ENCODE measurements at regions not wholly inside any gene's neighbourhood (a gene's known extent, or its start where the extent isn't known, plus 50 kb on each side); places are given as distances from the start of the nearest gene placed in this dataset.

DNA sequence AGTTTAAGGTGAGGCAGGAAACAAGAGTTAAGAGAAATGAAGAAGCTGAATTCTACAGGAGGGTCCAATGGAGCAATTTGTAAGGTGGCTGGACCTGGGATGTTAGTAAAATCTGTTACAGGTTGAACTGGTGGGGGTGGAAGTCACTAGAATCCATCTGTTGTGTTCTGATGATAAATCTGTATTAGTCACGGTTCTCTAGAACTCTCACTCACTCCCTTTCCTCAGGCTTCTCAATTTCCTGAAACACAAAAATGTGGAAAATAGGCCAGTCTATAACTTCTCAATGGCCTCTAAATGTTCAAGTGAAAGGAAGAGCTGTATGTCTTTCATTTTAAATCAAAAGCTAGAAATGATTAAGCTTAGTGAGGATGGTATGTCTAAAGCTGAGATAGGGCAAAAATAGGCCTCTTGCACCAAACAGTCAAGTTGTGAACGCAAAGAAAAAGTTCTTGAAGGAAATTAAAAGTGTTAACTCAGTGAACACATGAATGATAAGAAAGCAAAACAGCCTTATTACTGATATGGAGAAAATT lies 180.2 kb upstream of the CBLB start:
- no peak overlapping the region for H3K27ac ChIP-seq (ENCODE audit: low read length)
- no peaks in the 10 kb centered on the region for H3K4me1 ChIP-seq (ENCODE audit: low read length)
- no peak overlapping the region for H3K4me2 ChIP-seq (ENCODE audit: low read length)
- no peaks in the 10 kb centered on the region for H3K27me3 ChIP-seq (ENCODE audit: low read depth, low read length)
- no peak overlapping the region for H3K4me3 ChIP-seq (ENCODE audit: low read length)
- H4K20me1 ChIP-seq (ENCODE audit: insufficient read depth, low read length), result no peaks in the 10 kb centered on the region
- TF ChIP-seq EZH2phosphoT487 (IDR thresholded peaks at IDR 0.05; ENCODE audit: low read depth), result no peak
- TF ChIP-seq, protein P1, sequence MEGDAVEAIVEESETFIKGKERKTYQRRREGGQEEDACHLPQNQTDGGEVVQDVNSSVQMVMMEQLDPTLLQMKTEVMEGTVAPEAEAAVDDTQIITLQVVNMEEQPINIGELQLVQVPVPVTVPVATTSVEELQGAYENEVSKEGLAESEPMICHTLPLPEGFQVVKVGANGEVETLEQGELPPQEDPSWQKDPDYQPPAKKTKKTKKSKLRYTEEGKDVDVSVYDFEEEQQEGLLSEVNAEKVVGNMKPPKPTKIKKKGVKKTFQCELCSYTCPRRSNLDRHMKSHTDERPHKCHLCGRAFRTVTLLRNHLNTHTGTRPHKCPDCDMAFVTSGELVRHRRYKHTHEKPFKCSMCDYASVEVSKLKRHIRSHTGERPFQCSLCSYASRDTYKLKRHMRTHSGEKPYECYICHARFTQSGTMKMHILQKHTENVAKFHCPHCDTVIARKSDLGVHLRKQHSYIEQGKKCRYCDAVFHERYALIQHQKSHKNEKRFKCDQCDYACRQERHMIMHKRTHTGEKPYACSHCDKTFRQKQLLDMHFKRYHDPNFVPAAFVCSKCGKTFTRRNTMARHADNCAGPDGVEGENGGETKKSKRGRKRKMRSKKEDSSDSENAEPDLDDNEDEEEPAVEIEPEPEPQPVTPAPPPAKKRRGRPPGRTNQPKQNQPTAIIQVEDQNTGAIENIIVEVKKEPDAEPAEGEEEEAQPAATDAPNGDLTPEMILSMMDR (IDR thresholded peaks at IDR 0.05; ENCODE audit: low read depth, low read length), result no peak
- no peak overlapping the region for H3K9ac ChIP-seq (ENCODE audit: low read length)
- no peaks in the 10 kb centered on the region for H3K79me2 ChIP-seq (ENCODE audit: low read length)
- H2AFZ ChIP-seq (ENCODE audit: low read depth, low read length), result no peak overlapping the region
- no peaks in the 10 kb centered on the region for H3K9me3 ChIP-seq (ENCODE audit: insufficient read depth, low read length)
- H3K36me3 ChIP-seq (replicated peaks; ENCODE audit: low read depth, low read length), result no peaks in the 10 kb centered on the region

DNA sequence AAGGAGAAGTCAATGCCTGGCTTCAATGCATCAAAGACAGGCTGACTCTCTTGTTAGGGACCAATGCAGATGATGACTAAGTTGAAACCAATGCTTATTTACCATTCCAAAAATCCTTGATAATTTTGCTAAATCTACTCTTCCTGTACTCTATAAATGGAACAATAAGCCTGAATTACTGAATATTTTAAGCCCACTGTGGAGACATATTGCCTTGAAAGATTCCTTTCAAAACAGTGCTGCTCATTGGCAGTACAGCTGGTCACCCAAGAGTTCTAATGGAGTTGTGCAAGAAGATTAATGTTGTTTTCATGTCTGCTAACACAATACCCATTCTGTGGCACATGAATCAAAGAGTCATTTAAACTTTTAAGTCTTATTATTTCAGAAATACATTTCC lies 181.0 kb upstream of the CBLB start:
- H3K27me3 ChIP-seq (ENCODE audit: low read depth, low read length), result no peaks in the 10 kb centered on the region
- H3K9me3 ChIP-seq (ENCODE audit: insufficient read depth, low read length), result no peaks in the 10 kb centered on the region
- H3K4me3 ChIP-seq (ENCODE audit: low read length), result no peak overlapping the region
- TF ChIP-seq EZH2phosphoT487 (IDR thresholded peaks at IDR 0.05; ENCODE audit: low read depth), result no peak
- TF ChIP-seq, protein P1 (IDR thresholded peaks at IDR 0.05; ENCODE audit: low read depth, low read length), result no peak
- H3K9ac ChIP-seq (ENCODE audit: low read length), result no peak overlapping the region
- H2AFZ ChIP-seq (ENCODE audit: low read depth, low read length), result no peak overlapping the region
- no peaks in the 10 kb centered on the region for H3K36me3 ChIP-seq (replicated peaks; ENCODE audit: low read depth, low read length)
- no peaks in the 10 kb centered on the region for H3K79me2 ChIP-seq (ENCODE audit: low read length)
- no peaks in the 10 kb centered on the region for H3K4me1 ChIP-seq (ENCODE audit: low read length)
- no peaks in the 10 kb centered on the region for H4K20me1 ChIP-seq (ENCODE audit: insufficient read depth, low read length)
- no peak overlapping the region for H3K4me2 ChIP-seq (ENCODE audit: low read length)
- no peak overlapping the region for H3K27ac ChIP-seq (ENCODE audit: low read length)

DNA sequence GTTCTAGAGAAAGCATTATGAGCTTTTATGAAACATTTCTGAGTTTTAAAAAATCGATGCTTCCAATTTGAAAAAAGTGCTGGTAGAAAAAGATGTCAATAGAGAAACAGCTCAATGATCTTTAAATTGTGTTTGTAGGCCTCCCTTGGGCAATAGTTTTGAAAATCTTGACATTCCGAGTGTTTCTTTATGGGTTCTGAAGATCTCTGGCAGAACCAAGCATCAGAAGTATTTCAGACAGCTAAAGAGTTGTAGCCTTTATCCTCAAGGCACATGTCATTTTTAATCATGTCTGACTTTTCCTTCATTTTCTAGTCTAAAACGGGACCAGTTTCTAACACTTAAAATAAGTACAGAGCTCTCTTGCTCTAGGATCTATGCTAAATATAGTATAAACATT lies 188.1 kb upstream of the CBLB start:
- TF ChIP-seq, protein P1 (IDR thresholded peaks at IDR 0.05; ENCODE audit: low read depth, low read length), result no peak
- no peak for TF ChIP-seq EZH2phosphoT487 (IDR thresholded peaks at IDR 0.05; ENCODE audit: low read depth)
- Histone ChIP-seq H2AFZ (ENCODE audit: low read depth, low read length) (no peak overlapping the region), H4K20me1 (ENCODE audit: insufficient read depth, low read length) (no peaks in the 10 kb centered on the region), H3K4me1 (ENCODE audit: low read length) (no peaks in the 10 kb centered on the region), H3K9me3 (ENCODE audit: insufficient read depth, low read length) (no peaks in the 10 kb centered on the region), H3K4me2 (ENCODE audit: low read length) (no peak overlapping the region), H3K27me3 (ENCODE audit: low read depth, low read length) (no peaks in the 10 kb centered on the region), H3K9ac (ENCODE audit: low read length) (no peak overlapping the region), H3K36me3 (replicated peaks; ENCODE audit: low read depth, low read length) (no peaks in the 10 kb centered on the region), H3K79me2 (ENCODE audit: low read length) (no peaks in the 10 kb centered on the region), H3K27ac (ENCODE audit: low read length) (no peak overlapping the region), H3K4me3 (ENCODE audit: low read length) (no peak overlapping the region)

DNA sequence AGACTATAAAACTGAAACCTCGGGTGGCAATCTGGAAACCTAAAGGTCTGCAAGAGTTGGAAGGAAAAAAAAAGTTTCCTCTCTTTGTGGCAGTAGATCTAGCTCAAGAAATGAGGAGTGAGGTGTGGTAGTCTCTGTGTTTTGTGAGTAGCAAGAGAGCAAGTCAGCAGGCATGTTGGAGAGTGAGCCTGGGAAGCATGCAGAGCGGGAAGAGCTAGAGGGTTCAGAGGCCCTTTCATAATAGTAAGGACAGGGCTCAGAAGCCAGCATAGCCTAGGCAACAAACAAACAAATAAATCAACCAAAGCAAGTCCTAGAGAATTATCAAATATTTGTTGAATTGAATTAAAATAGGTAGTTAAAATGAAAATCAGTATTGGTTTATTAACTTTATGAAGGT lies 189.7 kb upstream of the CBLB start:
- H3K4me1 ChIP-seq (ENCODE audit: low read length), result no peaks in the 10 kb centered on the region
- no peaks in the 10 kb centered on the region for H3K79me2 ChIP-seq (ENCODE audit: low read length)
- H3K4me2 ChIP-seq (ENCODE audit: low read length), result no peak overlapping the region
- no peak overlapping the region for H3K27ac ChIP-seq (ENCODE audit: low read length)
- H3K4me3 ChIP-seq (ENCODE audit: low read length), result no peak overlapping the region
- no peak overlapping the region for H3K9ac ChIP-seq (ENCODE audit: low read length)
- no peaks in the 10 kb centered on the region for H3K36me3 ChIP-seq (replicated peaks; ENCODE audit: low read depth, low read length)
- no peaks in the 10 kb centered on the region for H3K27me3 ChIP-seq (ENCODE audit: low read depth, low read length)
- no peak for TF ChIP-seq EZH2phosphoT487 (IDR thresholded peaks at IDR 0.05; ENCODE audit: low read depth)
- TF ChIP-seq, protein P1 (IDR thresholded peaks at IDR 0.05; ENCODE audit: low read depth, low read length), result no peak
- no peaks in the 10 kb centered on the region for H4K20me1 ChIP-seq (ENCODE audit: insufficient read depth, low read length)
- H3K9me3 ChIP-seq (ENCODE audit: insufficient read depth, low read length), result no peaks in the 10 kb centered on the region
- no peak overlapping the region for H2AFZ ChIP-seq (ENCODE audit: low read depth, low read length)
